Astrocyte (in vitro differentiated cells and primary cell): ENCODE measurements at regions not wholly inside any gene's neighbourhood (a gene's known extent, or its start where the extent isn't known, plus 50 kb on each side); places are given as distances from the start of the nearest gene placed in this dataset.

Source experiments
- EZH2 ChIP-seq: IDR thresholded peaks from 2 replicates; pipeline ENCODE4 v1.6.1; 2012; ENCODE audit warnings: mild to moderate bottlenecking, low read length, inconsistent platforms; ENCODE audit not compliant: insufficient read depth
- TF ChIP-seq, protein P1 (sequence below): IDR thresholded peaks from 2 replicates; pipeline ENCODE4 v1.5.1; 2011; ENCODE audit warnings: low read depth, mild to moderate bottlenecking, inconsistent platforms, low read length, moderate library complexity; ENCODE audit not compliant: insufficient read depth

DNA sequence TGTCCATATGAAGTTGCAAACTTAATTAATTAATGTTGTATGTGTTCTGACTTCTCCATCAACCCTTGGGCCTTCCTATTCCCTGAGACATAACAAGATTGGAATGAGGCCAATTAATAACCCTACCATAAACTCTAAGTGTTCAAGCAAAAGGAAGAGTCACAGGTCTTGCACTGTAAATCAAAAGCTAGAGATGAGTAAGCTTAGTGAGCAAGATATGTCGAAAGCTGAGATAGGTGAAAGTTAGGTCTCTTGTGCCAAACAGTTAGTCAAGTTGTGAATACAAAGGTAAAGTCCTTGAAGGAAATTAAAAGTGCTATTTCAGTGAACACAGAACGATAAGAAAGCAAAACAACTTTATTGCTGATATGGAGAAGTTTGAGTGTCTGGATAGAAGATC is 58.2 kb upstream of the GPRIN3 start:
- TF ChIP-seq, protein P1, sequence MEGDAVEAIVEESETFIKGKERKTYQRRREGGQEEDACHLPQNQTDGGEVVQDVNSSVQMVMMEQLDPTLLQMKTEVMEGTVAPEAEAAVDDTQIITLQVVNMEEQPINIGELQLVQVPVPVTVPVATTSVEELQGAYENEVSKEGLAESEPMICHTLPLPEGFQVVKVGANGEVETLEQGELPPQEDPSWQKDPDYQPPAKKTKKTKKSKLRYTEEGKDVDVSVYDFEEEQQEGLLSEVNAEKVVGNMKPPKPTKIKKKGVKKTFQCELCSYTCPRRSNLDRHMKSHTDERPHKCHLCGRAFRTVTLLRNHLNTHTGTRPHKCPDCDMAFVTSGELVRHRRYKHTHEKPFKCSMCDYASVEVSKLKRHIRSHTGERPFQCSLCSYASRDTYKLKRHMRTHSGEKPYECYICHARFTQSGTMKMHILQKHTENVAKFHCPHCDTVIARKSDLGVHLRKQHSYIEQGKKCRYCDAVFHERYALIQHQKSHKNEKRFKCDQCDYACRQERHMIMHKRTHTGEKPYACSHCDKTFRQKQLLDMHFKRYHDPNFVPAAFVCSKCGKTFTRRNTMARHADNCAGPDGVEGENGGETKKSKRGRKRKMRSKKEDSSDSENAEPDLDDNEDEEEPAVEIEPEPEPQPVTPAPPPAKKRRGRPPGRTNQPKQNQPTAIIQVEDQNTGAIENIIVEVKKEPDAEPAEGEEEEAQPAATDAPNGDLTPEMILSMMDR = no peak
- TF ChIP-seq EZH2 = no peak
